OCI-LY1 (cell line): ENCODE measurements at regions not wholly inside any gene's neighbourhood (a gene's known extent, or its start where the extent isn't known, plus 50 kb on each side); places are given as distances from the start of the nearest gene placed in this dataset.

Experiments used
- H2AFZ ChIP-seq: fragments of 200-600 bp; sonication (generic), shearing (Covaris generic); 2 replicates; pipeline ENCODE4 v1.6.0; 2014; ENCODE audit warnings: antibody characterized with exemption, mild to moderate bottlenecking, low read length
- H3F3A ChIP-seq: fragments of 200-600 bp; sonication (generic), shearing (Covaris generic); 2 replicates; pipeline ENCODE4 v1.6.0; 2014; ENCODE audit warnings: mild to moderate bottlenecking, antibody characterized with exemption, low read length, moderate library complexity; ENCODE audit not compliant: insufficient read depth
- H3K27ac ChIP-seq: fragments of 200-600 bp; sonication (generic); 2 replicates; pipeline ENCODE4 v1.5.1; 2014; ENCODE audit warnings: low read length, mixed run types, mild to moderate bottlenecking, low read depth; ENCODE audit not compliant: poor library complexity, severe bottlenecking
- H3K27me3 ChIP-seq: fragments of 200-600 bp; sonication (generic); 2 replicates; pipeline ENCODE4 v1.6.0; 2014; ENCODE audit warnings: antibody characterized with exemption, mild to moderate bottlenecking, low read length, moderate library complexity; ENCODE audit not compliant: insufficient read depth
- H3K36me3 ChIP-seq: fragments of 200-600 bp; sonication (generic); 2 replicates; pipeline ENCODE4 v1.6.1; 2014; ENCODE audit warnings: mild to moderate bottlenecking, antibody characterized with exemption, low read length, moderate library complexity, mixed read lengths; ENCODE audit not compliant: insufficient read depth
- H3K4me1 ChIP-seq: fragments of 200-600 bp; sonication (generic); 2 replicates; pipeline ENCODE4 v1.5.1; 2014; ENCODE audit warnings: mild to moderate bottlenecking, low read length, moderate library complexity; ENCODE audit not compliant: insufficient read depth, severe bottlenecking
- H3K4me2 ChIP-seq: fragments of 200-600 bp; sonication (generic), shearing (Covaris generic); 2 replicates; pipeline ENCODE4 v1.6.1; 2014; ENCODE audit warnings: low read length
- H3K4me3 ChIP-seq: fragments of 200-600 bp; sonication (generic); 2 replicates; pipeline ENCODE4 v1.5.1; 2014; ENCODE audit warnings: low read length, low read depth, mild to moderate bottlenecking, mixed read lengths; ENCODE audit not compliant: poor library complexity, severe bottlenecking
- H3K79me2 ChIP-seq: fragments of 200-600 bp; shearing (Covaris generic); 2 replicates; pipeline ENCODE4 v1.6.1; 2016; ENCODE audit warnings: mixed run types, low read length, mixed read lengths; ENCODE audit not compliant: insufficient read depth
- H3K9ac ChIP-seq: fragments of 200-600 bp; sonication (generic), shearing (Covaris generic); 2 replicates; pipeline ENCODE4 v1.6.1; 2014; ENCODE audit warnings: mild to moderate bottlenecking, low read length, mixed read lengths
- H3K9me2 ChIP-seq: fragments of 200-600 bp; sonication (generic), shearing (Covaris generic); 2 replicates; pipeline ENCODE4 v1.6.1; 2014; ENCODE audit warnings: low read depth, mild to moderate bottlenecking, low read length, mixed read lengths
- H3K9me3 ChIP-seq: fragments of 200-600 bp; shearing (Covaris generic); 2 replicates; pipeline ENCODE4 v1.6.1; 2014; ENCODE audit warnings: low read length, mixed read lengths
- H4K20me1 ChIP-seq: fragments of 200-600 bp; sonication (generic), shearing (Covaris generic); 2 replicates; pipeline ENCODE4 v1.6.0; 2016; ENCODE audit warnings: mild to moderate bottlenecking, low read length; ENCODE audit not compliant: insufficient read depth
- CTCF ChIP-seq: fragments of 200-600 bp; sonication (generic), shearing (Covaris generic); IDR thresholded peaks from 2 replicates; pipeline ENCODE4 v1.5.1; 2017; ENCODE audit warnings: mild to moderate bottlenecking, antibody characterized with exemption, low read length, moderate library complexity, mixed read lengths
- EZH2 ChIP-seq: fragments of 200-600 bp; sonication (generic), shearing (Covaris generic); IDR thresholded peaks from 2 replicates; pipeline ENCODE4 v1.8.0; 2017; ENCODE audit warnings: borderline replicate concordance, mixed run types, mild to moderate bottlenecking, antibody characterized with exemption, low read length, moderate library complexity, mixed read lengths

GRCh38 chr2:182610231-182610630, 105.8 kb upstream of the DNAJC10 start:
- H3K27ac ChIP-seq, result no peak overlapping the region
- H3F3A ChIP-seq, result no peaks in the 10 kb centered on the region
- H3K27me3 ChIP-seq, result no peaks in the 10 kb centered on the region
- H3K4me2 ChIP-seq, result no peak overlapping the region
- TF ChIP-seq CTCF, result no peak
- TF ChIP-seq EZH2, result no peak
- no peaks in the 10 kb centered on the region for H4K20me1 ChIP-seq
- no peaks in the 10 kb centered on the region for H3K4me1 ChIP-seq
- no peak overlapping the region for H3K9ac ChIP-seq
- H2AFZ ChIP-seq, result no peak overlapping the region
- no peaks in the 10 kb centered on the region for H3K36me3 ChIP-seq
- no peak overlapping the region for H3K4me3 ChIP-seq
- H3K9me2 ChIP-seq, result no peaks in the 10 kb centered on the region
- H3K79me2 ChIP-seq, result no peaks in the 10 kb centered on the region
- H3K9me3 ChIP-seq, result no peaks in the 10 kb centered on the region

GRCh38 chr2:182611009-182611408, 105.0 kb upstream of the DNAJC10 start:
- Histone ChIP-seq H4K20me1 (no peaks in the 10 kb centered on the region), H3K9me2 (no peaks in the 10 kb centered on the region), H3K79me2 (no peaks in the 10 kb centered on the region), H3K27me3 (no peaks in the 10 kb centered on the region), H3K4me3 (no peak overlapping the region), H3K27ac (no peak overlapping the region), H3K4me1 (no peaks in the 10 kb centered on the region), H2AFZ (no peak overlapping the region), H3F3A (no peaks in the 10 kb centered on the region), H3K9me3 (no peaks in the 10 kb centered on the region), H3K4me2 (no peak overlapping the region), H3K36me3 (no peaks in the 10 kb centered on the region), H3K9ac (no peak overlapping the region)
- TF ChIP-seq CTCF (no peak), EZH2 (no peak)

GRCh38 chr2:182615036-182615435, 101.0 kb upstream of the DNAJC10 start:
- no peak overlapping the region for H3K4me3 ChIP-seq
- no peaks in the 10 kb centered on the region for H3K36me3 ChIP-seq
- TF ChIP-seq CTCF (no peak), EZH2 (no peak)
- H3K4me2 ChIP-seq, result no peak overlapping the region
- no peaks in the 10 kb centered on the region for H3K27me3 ChIP-seq
- no peaks in the 10 kb centered on the region for H3K79me2 ChIP-seq
- H3K9me2 ChIP-seq, result no peaks in the 10 kb centered on the region
- no peaks in the 10 kb centered on the region for H3K9me3 ChIP-seq
- no peak overlapping the region for H3K9ac ChIP-seq
- no peak overlapping the region for H2AFZ ChIP-seq
- H3K27ac ChIP-seq, result no peak overlapping the region
- H3F3A ChIP-seq, result no peaks in the 10 kb centered on the region
- H3K4me1 ChIP-seq, result no peaks in the 10 kb centered on the region
- no peaks in the 10 kb centered on the region for H4K20me1 ChIP-seq
